Caco-2 (cell line): ENCODE measurements at regions not wholly inside any gene's neighbourhood (a gene's known extent, or its start where the extent isn't known, plus 50 kb on each side); places are given as distances from the start of the nearest gene placed in this dataset.

Experiments used
- BruUV-seq: library from RNA; stranded (reverse); fragments of 400-500 nt; replicated peaks from 2 replicates; lab custom pipeline; 2021; lab: Mats Ljungman, UMichigan
- CTCF ChIA-PET: fragments of 300-600 bp; sonication (Branson Sonifier 250); formaldehyde crosslinking; loops from one replicate; lab custom pipeline; 2022; ENCODE audit warnings: antibody characterized with exemption; lab: Charles Lee
- POLR2A ChIA-PET: fragments of 300-600 bp; sonication (Branson Sonifier 250); formaldehyde crosslinking; loops from one replicate; lab custom pipeline; 2022; ENCODE audit warnings: antibody characterized with exemption; lab: Charles Lee
- DNase-seq, 2 experiments: peaks; one replicate each; pipeline versions ENCODE4 v3.0.0 to v3.0.0-alpha.2; 2020 to 2022
- H3K27me3 ChIP-seq: replicated peaks from 2 replicates; pipeline ENCODE4 v1.6.0; 2011; ENCODE audit warnings: low read length; ENCODE audit not compliant: control insufficient read depth, insufficient read depth
- H3K36me3 ChIP-seq: 2 replicates; pipeline ENCODE4 v1.5.1; 2011; ENCODE audit warnings: low read length; ENCODE audit not compliant: control insufficient read depth, insufficient read depth
- H3K4me1 ChIP-seq: fragments of 250-450 bp; sonication (Bioruptor Pico); 2 replicates; pipeline ENCODE4 v1.5.1; 2020; ENCODE audit warnings: mild to moderate bottlenecking
- H3K4me3 ChIP-seq: 2 replicates; pipeline ENCODE4 v1.5.1; 2011; ENCODE audit warnings: low read depth, mild to moderate bottlenecking, control low read depth, low read length
- H3K9me3 ChIP-seq: fragments of 250-450 bp; sonication (Bioruptor Pico); 2 replicates; pipeline ENCODE4 v1.5.1; 2020; ENCODE audit warnings: mild to moderate bottlenecking, moderate library complexity
- H3K27ac Mint-ChIP-seq: one replicate; pipeline ENCODE4 v1.8.0; 2022; ENCODE audit warnings: mixed read lengths; ENCODE audit not compliant: unreplicated experiment
- H3K27me3 Mint-ChIP-seq: one replicate; pipeline ENCODE4 v1.8.0; 2022; ENCODE audit warnings: mixed read lengths; ENCODE audit not compliant: insufficient read depth, unreplicated experiment
- H3K36me3 Mint-ChIP-seq: one replicate; pipeline ENCODE4 v1.8.0; 2022; ENCODE audit warnings: mild to moderate bottlenecking, mixed read lengths; ENCODE audit not compliant: insufficient read depth, unreplicated experiment
- H3K4me1 Mint-ChIP-seq: one replicate; pipeline ENCODE4 v1.8.0; 2022; ENCODE audit warnings: low read depth, mixed read lengths; ENCODE audit not compliant: unreplicated experiment
- H3K4me3 Mint-ChIP-seq: one replicate; pipeline ENCODE4 v1.8.0; 2022; ENCODE audit warnings: mild to moderate bottlenecking, moderate library complexity, mixed read lengths; ENCODE audit not compliant: unreplicated experiment
- H3K9me3 Mint-ChIP-seq: one replicate; pipeline ENCODE4 v1.8.0; 2022; ENCODE audit warnings: mixed read lengths; ENCODE audit not compliant: unreplicated experiment
- CTCF ChIP-seq, 2 experiments: fragments of 200-600 bp in 1 of 2; IDR thresholded peaks; 1 replicate in 1 of 2; 2 replicates in 1 of 2; pipeline versions ENCODE4 v1.5.1 to v1.8.0; 2011 to 2022; ENCODE audit warnings: antibody characterized with exemption in 1 of 2, control low read depth in 1 of 2, inconsistent platforms in 1 of 2, low read depth in 1 of 2, low read length in 1 of 2, mild to moderate bottlenecking in 1 of 2, moderate library complexity in 1 of 2; ENCODE audit not compliant: insufficient read depth in 1 of 2, severe bottlenecking in 1 of 2, unreplicated experiment in 1 of 2
- intact Hi-C: fragments of 100-400 bp; cut with micrococcal nuclease; formaldehyde crosslinking; loops from one replicate; pipeline ENCODE4 v1.10.0; 2022; ENCODE audit not compliant: unreplicated experiment

GRCh38 chr10:111390813-111391563 lies 314.2 kb downstream of the ADRA2A start:
- ChIA-PET POLR2A (no interaction called here), CTCF (no interaction called here)
- no peak for TF ChIP-seq CTCF (IDR thresholded peaks at IDR 0.05; ENCODE audit: insufficient read depth in 1 of 2, low read depth in 1 of 2, low read length in 1 of 2, severe bottlenecking in 1 of 2, unreplicated experiment in 1 of 2)
- BruUV-seq = no TSS peak
- Histone ChIP-seq H3K4me1 (no peaks in the 10 kb centered on the region), H3K27me3 (no peaks in the 10 kb centered on the region), H3K36me3 (no peaks in the 10 kb centered on the region; the same call in 1 of the 2 replicates), H3K4me3 (no peak overlapping the region), H3K9me3 (no peaks in the 10 kb centered on the region)
- Mint-ChIP-seq H3K4me1 (no peaks in the 10 kb centered on the region), H3K9me3 (peaks cover 10% of the 10 kb centered on the region), H3K36me3 (no peaks in the 10 kb centered on the region), H3K27ac (no peak overlapping the region), H3K4me3 (no peak overlapping the region), H3K27me3 (peaks cover 3% of the 10 kb centered on the region)
- no peak for DNase-seq
- intact Hi-C loops = no loop called here

GRCh38 chr10:111392159-111392558 lies 315.3 kb downstream of the ADRA2A start:
- ChIA-PET POLR2A (no interaction called here), CTCF (no interaction called here)
- H3K9me3 ChIP-seq = no peaks in the 10 kb centered on the region
- H3K27me3 Mint-ChIP-seq = peaks cover 3% of the 10 kb centered on the region
- no peak overlapping the region for H3K4me3 ChIP-seq
- H3K27me3 ChIP-seq = no peaks in the 10 kb centered on the region
- no peak overlapping the region for H3K27ac Mint-ChIP-seq
- no peaks in the 10 kb centered on the region for H3K4me1 ChIP-seq
- DNase-seq = no peak
- no peak for TF ChIP-seq CTCF (IDR thresholded peaks at IDR 0.05; ENCODE audit: insufficient read depth in 1 of 2, low read depth in 1 of 2, low read length in 1 of 2, severe bottlenecking in 1 of 2, unreplicated experiment in 1 of 2)
- intact Hi-C loops = no loop called here
- no peak overlapping the region for H3K4me3 Mint-ChIP-seq
- no peaks in the 10 kb centered on the region for H3K4me1 Mint-ChIP-seq
- BruUV-seq = no TSS peak
- peaks cover 10% of the 10 kb centered on the region for H3K9me3 Mint-ChIP-seq
- H3K36me3 Mint-ChIP-seq = no peaks in the 10 kb centered on the region
- no peaks in the 10 kb centered on the region; the same call in 1 of the 2 replicates for H3K36me3 ChIP-seq

- intact Hi-C loops = no loop called here
- ChIA-PET CTCF (no interaction called here), POLR2A (no interaction called here)
- Histone ChIP-seq H3K36me3 (no peaks in the 10 kb centered on the region; the same call in 1 of the 2 replicates), H3K4me3 (no peak overlapping the region), H3K4me1 (no peaks in the 10 kb centered on the region), H3K27me3 (no peaks in the 10 kb centered on the region), H3K9me3 (no peaks in the 10 kb centered on the region)
- H3K36me3 Mint-ChIP-seq = no peaks in the 10 kb centered on the region
- peaks cover 3% of the 10 kb centered on the region for H3K27me3 Mint-ChIP-seq
- no peak overlapping the region for H3K4me3 Mint-ChIP-seq
- BruUV-seq = no TSS peak
- no peak for TF ChIP-seq CTCF (IDR thresholded peaks at IDR 0.05; ENCODE audit: insufficient read depth in 1 of 2, low read depth in 1 of 2, low read length in 1 of 2, severe bottlenecking in 1 of 2, unreplicated experiment in 1 of 2)
- no peak for DNase-seq
- no peaks in the 10 kb centered on the region for H3K4me1 Mint-ChIP-seq
- no peak overlapping the region for H3K27ac Mint-ChIP-seq
- peaks cover 10% of the 10 kb centered on the region for H3K9me3 Mint-ChIP-seq
These were observed 316.1 kb downstream of the ADRA2A start for GRCh38 chr10:111392910-111393309.
